ENCODE measurements at regions not wholly inside any gene's neighbourhood (a gene's known extent, or its start where the extent isn't known, plus 50 kb on each side); places are given as distances from the start of the nearest gene placed in this dataset.
"Not testable (repeated sequence)": the region's sequence is repeated elsewhere in the genome, so short reads cannot be mapped to it uniquely, and the experiment has no call there.

- DNase-seq = no peak
These were observed 174.9 kb downstream of the NAA11 start for GRCh38 chr4:79150820-79151416.

GRCh38 chr4:79148369-79148768 lies 177.5 kb downstream of the NAA11 start:
- DNase-seq = no peak
- Histone ChIP-seq H3K4me3 (ENCODE audit: low read length) (no peak overlapping the region), H3K36me3 (ENCODE audit: control insufficient read depth, insufficient read depth, low read length) (no peaks in the 10 kb centered on the region), H3K4me1 (ENCODE audit: control insufficient read depth, insufficient read depth, low read length) (no peaks in the 10 kb centered on the region), H3K27ac (ENCODE audit: low read length) (no peak overlapping the region), H3K9me3 (ENCODE audit: control insufficient read depth, low read depth, low read length) (no peaks in the 10 kb centered on the region), H3K27me3 (ENCODE audit: control insufficient read depth, insufficient read depth, low read length) (no peaks in the 10 kb centered on the region)
- WGBS (ENCODE audit: insufficient coverage, low lambda C conversion rate) = 100% methylated on average over 2 of the region's 2 CpGs

More at GRCh38 chr4:79150820-79151416, 174.9 kb downstream of the NAA11 start:
- H3K27me3 ChIP-seq (ENCODE audit: control insufficient read depth, insufficient read depth, low read length) = no peaks in the 10 kb centered on the region
- H3K36me3 ChIP-seq (ENCODE audit: control insufficient read depth, insufficient read depth, low read length) = no peaks in the 10 kb centered on the region
- no peaks in the 10 kb centered on the region for H3K4me1 ChIP-seq (ENCODE audit: control insufficient read depth, insufficient read depth, low read length)
- no peak overlapping the region for H3K4me3 ChIP-seq (ENCODE audit: low read length)
- no peaks in the 10 kb centered on the region for H3K9me3 ChIP-seq (ENCODE audit: control insufficient read depth, low read depth, low read length)
- H3K27ac ChIP-seq (ENCODE audit: low read length) = no peak overlapping the region

- H3K9me3 ChIP-seq (ENCODE audit: control insufficient read depth, low read depth, low read length) = no peaks in the 10 kb centered on the region
- no peaks in the 10 kb centered on the region for H3K4me1 ChIP-seq (ENCODE audit: control insufficient read depth, insufficient read depth, low read length)
- H3K27ac ChIP-seq (ENCODE audit: low read length) = no peak overlapping the region
- H3K36me3 ChIP-seq (ENCODE audit: control insufficient read depth, insufficient read depth, low read length) = no peaks in the 10 kb centered on the region
- H3K27me3 ChIP-seq (ENCODE audit: control insufficient read depth, insufficient read depth, low read length) = no peaks in the 10 kb centered on the region
- no peak for DNase-seq
- WGBS (ENCODE audit: insufficient coverage, low lambda C conversion rate) = no CpG with 5 or more reads among the region's 1 CpG
- H3K4me3 ChIP-seq (ENCODE audit: low read length) = no peak overlapping the region
These were observed 178.6 kb downstream of the NAA11 start for GRCh38 chr4:79147251-79147650.

GRCh38 chr4:79141530-79141929 lies 184.3 kb downstream of the NAA11 start:
- DNase-seq = no peak

GRCh38 chr4:79134767-79135166 lies 191.1 kb downstream of the NAA11 start:
- H3K9me3 ChIP-seq (ENCODE audit: control insufficient read depth, low read depth, low read length) = no peaks in the 10 kb centered on the region

More at GRCh38 chr4:79141530-79141929, 184.3 kb downstream of the NAA11 start:
- 20% methylated on average over 1 of the region's 3 CpGs for WGBS (ENCODE audit: insufficient coverage, low lambda C conversion rate)
- no peaks in the 10 kb centered on the region for H3K9me3 ChIP-seq (ENCODE audit: control insufficient read depth, low read depth, low read length)
- no peak overlapping the region for H3K27ac ChIP-seq (ENCODE audit: low read length)
- H3K4me3 ChIP-seq (ENCODE audit: low read length) = no peak overlapping the region
- H3K4me1 ChIP-seq (ENCODE audit: control insufficient read depth, insufficient read depth, low read length) = no peaks in the 10 kb centered on the region
- H3K36me3 ChIP-seq (ENCODE audit: control insufficient read depth, insufficient read depth, low read length) = no peaks in the 10 kb centered on the region
- H3K27me3 ChIP-seq (ENCODE audit: control insufficient read depth, insufficient read depth, low read length) = no peaks in the 10 kb centered on the region

GRCh38 chr4:79132826-79133225 lies 193.0 kb downstream of the NAA11 start:
- no CpG with 5 or more reads among the region's 1 CpG for WGBS (ENCODE audit: insufficient coverage, low lambda C conversion rate)

More at GRCh38 chr4:79134767-79135166, 191.1 kb downstream of the NAA11 start:
- Histone ChIP-seq H3K4me3 (ENCODE audit: low read length) (no peak overlapping the region), H3K27me3 (ENCODE audit: control insufficient read depth, insufficient read depth, low read length) (no peaks in the 10 kb centered on the region), H3K36me3 (ENCODE audit: control insufficient read depth, insufficient read depth, low read length) (no peaks in the 10 kb centered on the region), H3K4me1 (ENCODE audit: control insufficient read depth, insufficient read depth, low read length) (no peaks in the 10 kb centered on the region), H3K27ac (ENCODE audit: low read length) (no peak overlapping the region)
- no peak for DNase-seq

GRCh38 chr4:79121875-79122358 lies 182.7 kb upstream of the PAQR3 start:
- H3K27me3 ChIP-seq (ENCODE audit: control insufficient read depth, insufficient read depth, low read length) = no peaks in the 10 kb centered on the region
- no peaks in the 10 kb centered on the region for H3K4me1 ChIP-seq (ENCODE audit: control insufficient read depth, insufficient read depth, low read length)
- peaks cover 13% of the 10 kb centered on the region for H3K9me3 ChIP-seq (ENCODE audit: control insufficient read depth, low read depth, low read length)
- no peak overlapping the region for H3K27ac ChIP-seq (ENCODE audit: low read length)
- no peak overlapping the region for H3K4me3 ChIP-seq (ENCODE audit: low read length)
- no peak for DNase-seq
- no CpG with 5 or more reads among the region's 27 CpGs for WGBS (ENCODE audit: insufficient coverage, low lambda C conversion rate)
- H3K36me3 ChIP-seq (ENCODE audit: control insufficient read depth, insufficient read depth, low read length) = no peaks in the 10 kb centered on the region

More at GRCh38 chr4:79132826-79133225, 193.0 kb downstream of the NAA11 start:
- Histone ChIP-seq H3K27ac (ENCODE audit: low read length) (no peak overlapping the region), H3K4me3 (ENCODE audit: low read length) (no peak overlapping the region), H3K27me3 (ENCODE audit: control insufficient read depth, insufficient read depth, low read length) (no peaks in the 10 kb centered on the region), H3K9me3 (ENCODE audit: control insufficient read depth, low read depth, low read length) (no peaks in the 10 kb centered on the region), H3K36me3 (ENCODE audit: control insufficient read depth, insufficient read depth, low read length) (no peaks in the 10 kb centered on the region), H3K4me1 (ENCODE audit: control insufficient read depth, insufficient read depth, low read length) (no peaks in the 10 kb centered on the region)
- DNase-seq = no peak

GRCh38 chr4:79121223-79121622 lies 182.0 kb upstream of the PAQR3 start:
- H3K9me3 ChIP-seq (ENCODE audit: control insufficient read depth, low read depth, low read length) = peaks cover 13% of the 10 kb centered on the region
- WGBS (ENCODE audit: insufficient coverage, low lambda C conversion rate) = 100% methylated on average over 1 of the region's 1 CpG
- H3K4me3 ChIP-seq (ENCODE audit: low read length) = no peak overlapping the region

GRCh38 chr4:79117051-79117450 lies 177.8 kb upstream of the PAQR3 start:
- 50% methylated on average over 1 of the region's 4 CpGs for WGBS (ENCODE audit: insufficient coverage, low lambda C conversion rate)
- H3K36me3 ChIP-seq (ENCODE audit: control insufficient read depth, insufficient read depth, low read length) = not testable (repeated sequence)

More at GRCh38 chr4:79121223-79121622, 182.0 kb upstream of the PAQR3 start:
- H3K27me3 ChIP-seq (ENCODE audit: control insufficient read depth, insufficient read depth, low read length) = no peaks in the 10 kb centered on the region
- no peak for DNase-seq
- H3K27ac ChIP-seq (ENCODE audit: low read length) = no peak overlapping the region
- H3K4me1 ChIP-seq (ENCODE audit: control insufficient read depth, insufficient read depth, low read length) = no peaks in the 10 kb centered on the region
- no peaks in the 10 kb centered on the region for H3K36me3 ChIP-seq (ENCODE audit: control insufficient read depth, insufficient read depth, low read length)

GRCh38 chr4:79107014-79107413 lies 167.8 kb upstream of the PAQR3 start:
- no CpG with 5 or more reads among the region's 1 CpG for WGBS (ENCODE audit: insufficient coverage, low lambda C conversion rate)
- H3K4me1 ChIP-seq (ENCODE audit: control insufficient read depth, insufficient read depth, low read length) = no peaks in the 10 kb centered on the region
- H3K9me3 ChIP-seq (ENCODE audit: control insufficient read depth, low read depth, low read length) = no peaks in the 10 kb centered on the region
- H3K27ac ChIP-seq (ENCODE audit: low read length) = no peak overlapping the region
- DNase-seq = no peak
- no peak overlapping the region for H3K4me3 ChIP-seq (ENCODE audit: low read length)
- H3K27me3 ChIP-seq (ENCODE audit: control insufficient read depth, insufficient read depth, low read length) = no peaks in the 10 kb centered on the region
- no peaks in the 10 kb centered on the region for H3K36me3 ChIP-seq (ENCODE audit: control insufficient read depth, insufficient read depth, low read length)

More at GRCh38 chr4:79117051-79117450, 177.8 kb upstream of the PAQR3 start:
- H3K27ac ChIP-seq (ENCODE audit: low read length); H3K4me3 ChIP-seq (ENCODE audit: low read length); H3K4me1 ChIP-seq (ENCODE audit: control insufficient read depth, insufficient read depth, low read length); DNase-seq; H3K27me3 ChIP-seq (ENCODE audit: control insufficient read depth, insufficient read depth, low read length): not testable (repeated sequence)
- H3K9me3 ChIP-seq (ENCODE audit: control insufficient read depth, low read depth, low read length) = peaks cover 11% of the 10 kb centered on the region

- H3K27ac ChIP-seq (ENCODE audit: low read length) = no peak overlapping the region
- H3K4me3 ChIP-seq (ENCODE audit: low read length) = no peak overlapping the region
- H3K9me3 ChIP-seq (ENCODE audit: control insufficient read depth, low read depth, low read length) = no peaks in the 10 kb centered on the region
- no peaks in the 10 kb centered on the region for H3K27me3 ChIP-seq (ENCODE audit: control insufficient read depth, insufficient read depth, low read length)
- H3K36me3 ChIP-seq (ENCODE audit: control insufficient read depth, insufficient read depth, low read length) = no peaks in the 10 kb centered on the region
- no peak for DNase-seq
- no peaks in the 10 kb centered on the region for H3K4me1 ChIP-seq (ENCODE audit: control insufficient read depth, insufficient read depth, low read length)
These were observed 149.9 kb upstream of the PAQR3 start for GRCh38 chr4:79088946-79089691.

Data from large intestine (tissue), 3 donors.